ENCODE measurements at regions not wholly inside any gene's neighbourhood (a gene's known extent, or its start where the extent isn't known, plus 50 kb on each side); places are given as distances from the start of the nearest gene placed in this dataset.

- CTCF ChIA-PET, result no interaction called here
Measured at GRCh38 chr10:3530346-3530745, 254.7 kb downstream of the KLF6 start.

GRCh38 chr10:3529691-3530090, 255.3 kb downstream of the KLF6 start:
- H3K36me3 ChIP-seq (ENCODE audit: insufficient read depth, low read length, poor library complexity, severe bottlenecking), result no peaks in the 10 kb centered on the region
- ChIA-PET CTCF (no interaction called here), POLR2A (ENCODE audit: low non-redundant PET) (no interaction called here)
- H3K27me3 ChIP-seq (replicated peaks; ENCODE audit: insufficient read depth, low read depth, low read length, poor library complexity), result no peaks in the 10 kb centered on the region
- intact Hi-C loops (cut with micrococcal nuclease; ENCODE audit: unreplicated experiment), result no loop called here
- no peak for DNase-seq (ENCODE audit: low spot score)
- H3K9me3 ChIP-seq (ENCODE audit: low read depth, low read length, poor library complexity, severe bottlenecking), result no peaks in the 10 kb centered on the region
- H3K27ac ChIP-seq (ENCODE audit: low read depth, low read length, poor library complexity, severe bottlenecking), result no peak overlapping the region
- no TSS peak for BruUV-seq (replicated peaks)
- TF ChIP-seq CTCF (conservative IDR thresholded peaks at IDR 0.05; ENCODE audit: low read depth, low read length) (no peak), EZH2 (IDR thresholded peaks at IDR 0.05; ENCODE audit: borderline replicate concordance, low read depth, low read length, poor library complexity, severe bottlenecking) (no peak)
- H3K4me1 ChIP-seq (ENCODE audit: insufficient read depth, low read length, poor library complexity, severe bottlenecking), result no peaks in the 10 kb centered on the region
- H3K4me3 ChIP-seq (ENCODE audit: low read depth, low read length, poor library complexity, severe bottlenecking), result no peak overlapping the region

More at GRCh38 chr10:3530346-3530745, 254.7 kb downstream of the KLF6 start:
- POLR2A ChIA-PET (ENCODE audit: low non-redundant PET), result no interaction called here
- Histone ChIP-seq H3K9me3 (ENCODE audit: low read depth, low read length, poor library complexity, severe bottlenecking) (no peaks in the 10 kb centered on the region), H3K27ac (ENCODE audit: low read depth, low read length, poor library complexity, severe bottlenecking) (no peak overlapping the region), H3K4me1 (ENCODE audit: insufficient read depth, low read length, poor library complexity, severe bottlenecking) (no peaks in the 10 kb centered on the region), H3K27me3 (replicated peaks; ENCODE audit: insufficient read depth, low read depth, low read length, poor library complexity) (no peaks in the 10 kb centered on the region), H3K36me3 (ENCODE audit: insufficient read depth, low read length, poor library complexity, severe bottlenecking) (no peaks in the 10 kb centered on the region), H3K4me3 (ENCODE audit: low read depth, low read length, poor library complexity, severe bottlenecking) (no peak overlapping the region)
- BruUV-seq (replicated peaks), result no TSS peak
- intact Hi-C loops (cut with micrococcal nuclease; ENCODE audit: unreplicated experiment), result no loop called here
- no peak for TF ChIP-seq EZH2 (IDR thresholded peaks at IDR 0.05; ENCODE audit: borderline replicate concordance, low read depth, low read length, poor library complexity, severe bottlenecking)
- TF ChIP-seq CTCF (conservative IDR thresholded peaks at IDR 0.05; ENCODE audit: low read depth, low read length), result no peak
- no peak for DNase-seq (ENCODE audit: low spot score)

- no peak overlapping the region for H3K27ac ChIP-seq (ENCODE audit: low read depth, low read length, poor library complexity, severe bottlenecking)
- H3K4me3 ChIP-seq (ENCODE audit: low read depth, low read length, poor library complexity, severe bottlenecking), result no peak overlapping the region
- no TSS peak for BruUV-seq (replicated peaks)
- ChIA-PET POLR2A (ENCODE audit: low non-redundant PET) (no interaction called here), CTCF (no interaction called here)
- no peaks in the 10 kb centered on the region for H3K36me3 ChIP-seq (ENCODE audit: insufficient read depth, low read length, poor library complexity, severe bottlenecking)
- no peak for DNase-seq (ENCODE audit: low spot score)
- H3K9me3 ChIP-seq (ENCODE audit: low read depth, low read length, poor library complexity, severe bottlenecking), result no peaks in the 10 kb centered on the region
- intact Hi-C loops (cut with micrococcal nuclease; ENCODE audit: unreplicated experiment), result no loop called here
- no peaks in the 10 kb centered on the region for H3K27me3 ChIP-seq (replicated peaks; ENCODE audit: insufficient read depth, low read depth, low read length, poor library complexity)
- H3K4me1 ChIP-seq (ENCODE audit: insufficient read depth, low read length, poor library complexity, severe bottlenecking), result no peaks in the 10 kb centered on the region
- TF ChIP-seq CTCF (conservative IDR thresholded peaks at IDR 0.05; ENCODE audit: low read depth, low read length), result no peak
- no peak for TF ChIP-seq EZH2 (IDR thresholded peaks at IDR 0.05; ENCODE audit: borderline replicate concordance, low read depth, low read length, poor library complexity, severe bottlenecking)
Measured at GRCh38 chr10:3528823-3529403, 256.1 kb downstream of the KLF6 start.

Measured in A673 (cell line).